NCI-H1694 treated with DMSO at 0.1 percent for 48 hours (cell line): ENCODE measurements at regions not wholly inside any gene's neighbourhood (a gene's known extent, or its start where the extent isn't known, plus 50 kb on each side); places are given as distances from the start of the nearest gene placed in this dataset.
"Not testable (repeated sequence)": the region's sequence is repeated elsewhere in the genome, so short reads cannot be mapped to it uniquely, and the experiment has no call there.

Source experiments
- DNase-seq: peaks from one replicate; lab custom pipeline; 2025; lab: John Stamatoyannopoulos, UW

GRCh38 chr13:79187917-79188690 lies 218.0 kb downstream of the RBM26 start:
- no peak for DNase-seq

GRCh38 chr13:79185580-79185979 lies 220.5 kb downstream of the RBM26 start:
- DNase-seq = no peak

- DNase-seq = no peak
Observed at GRCh38 chr13:79183231-79183630, 222.8 kb downstream of the RBM26 start.

- DNase-seq = not testable (repeated sequence)
Observed at GRCh38 chr13:79173691-79174090, 232.4 kb downstream of the RBM26 start.

- not testable (repeated sequence) for DNase-seq
Observed at GRCh38 chr13:79172924-79173323, 233.1 kb downstream of the RBM26 start.

GRCh38 chr13:79171141-79172061 lies 234.7 kb downstream of the RBM26 start:
- DNase-seq = no peak

- no peak for DNase-seq
Observed at GRCh38 chr13:79160818-79161217, 245.2 kb downstream of the RBM26 start.

- DNase-seq = no peak
Observed at GRCh38 chr13:79155883-79156282, 250.2 kb downstream of the RBM26 start.

- DNase-seq = no peak
Observed at GRCh38 chr13:79149210-79149609, 256.8 kb downstream of the RBM26 start.

- DNase-seq = no peak
Observed at GRCh38 chr13:79141082-79141481, 265.0 kb downstream of the RBM26 start.

GRCh38 chr13:79128158-79128557 lies 277.9 kb downstream of the RBM26 start:
- DNase-seq = no peak

- DNase-seq = no peak
Observed at GRCh38 chr13:79126706-79127105, 279.3 kb downstream of the RBM26 start.

GRCh38 chr13:79124183-79124582 lies 281.9 kb downstream of the RBM26 start:
- DNase-seq = no peak

GRCh38 chr13:79121286-79121685 lies 284.8 kb downstream of the RBM26 start:
- no peak for DNase-seq

- DNase-seq = no peak
Observed at GRCh38 chr13:79119578-79120107, 286.4 kb downstream of the RBM26 start.

- DNase-seq = no peak
Observed at GRCh38 chr13:79112016-79112415, 294.0 kb downstream of the RBM26 start.

GRCh38 chr13:79108914-79109643 lies 297.0 kb downstream of the RBM26 start:
- DNase-seq = peak; percentile 89

- DNase-seq = no peak
Observed at GRCh38 chr13:79098596-79098995, 307.5 kb downstream of the RBM26 start.

- DNase-seq = no peak
Observed at GRCh38 chr13:79097201-79097600, 308.9 kb downstream of the RBM26 start.

GRCh38 chr13:79096099-79096498 lies 310.0 kb downstream of the RBM26 start:
- DNase-seq = no peak

- DNase-seq = no peak
Observed at GRCh38 chr13:79090552-79091124, 315.4 kb downstream of the RBM26 start.
